GM12875 (cell line): ENCODE measurements at regions not wholly inside any gene's neighbourhood (a gene's known extent, or its start where the extent isn't known, plus 50 kb on each side); places are given as distances from the start of the nearest gene placed in this dataset.

Experiments
- H3K4me3 ChIP-seq: one replicate; pipeline ENCODE4 v1.5.1; 2011; ENCODE audit warnings: low read depth, low read length, control low read depth
- TF ChIP-seq, protein P1 (sequence below): IDR thresholded peaks from 2 replicates; pipeline ENCODE4 v1.5.1; 2011; ENCODE audit warnings: low read depth, mild to moderate bottlenecking, control low read depth, inconsistent platforms, low read length, moderate library complexity, borderline replicate concordance; ENCODE audit not compliant: insufficient read depth

- H3K4me3 ChIP-seq: no peak overlapping the region
- TF ChIP-seq, protein P1, sequence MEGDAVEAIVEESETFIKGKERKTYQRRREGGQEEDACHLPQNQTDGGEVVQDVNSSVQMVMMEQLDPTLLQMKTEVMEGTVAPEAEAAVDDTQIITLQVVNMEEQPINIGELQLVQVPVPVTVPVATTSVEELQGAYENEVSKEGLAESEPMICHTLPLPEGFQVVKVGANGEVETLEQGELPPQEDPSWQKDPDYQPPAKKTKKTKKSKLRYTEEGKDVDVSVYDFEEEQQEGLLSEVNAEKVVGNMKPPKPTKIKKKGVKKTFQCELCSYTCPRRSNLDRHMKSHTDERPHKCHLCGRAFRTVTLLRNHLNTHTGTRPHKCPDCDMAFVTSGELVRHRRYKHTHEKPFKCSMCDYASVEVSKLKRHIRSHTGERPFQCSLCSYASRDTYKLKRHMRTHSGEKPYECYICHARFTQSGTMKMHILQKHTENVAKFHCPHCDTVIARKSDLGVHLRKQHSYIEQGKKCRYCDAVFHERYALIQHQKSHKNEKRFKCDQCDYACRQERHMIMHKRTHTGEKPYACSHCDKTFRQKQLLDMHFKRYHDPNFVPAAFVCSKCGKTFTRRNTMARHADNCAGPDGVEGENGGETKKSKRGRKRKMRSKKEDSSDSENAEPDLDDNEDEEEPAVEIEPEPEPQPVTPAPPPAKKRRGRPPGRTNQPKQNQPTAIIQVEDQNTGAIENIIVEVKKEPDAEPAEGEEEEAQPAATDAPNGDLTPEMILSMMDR: no peak
Measured at GRCh38 chr20:39397646-39398045, 435.5 kb downstream of the DHX35 start.

- no peak overlapping the region for H3K4me3 ChIP-seq
- TF ChIP-seq, protein P1: no peak
Measured at GRCh38 chr20:39395478-39396291, 433.5 kb downstream of the DHX35 start.

- H3K4me3 ChIP-seq: no peak overlapping the region
- TF ChIP-seq, protein P1: no peak
Measured at GRCh38 chr20:39394461-39394860, 432.3 kb downstream of the DHX35 start.

DNA sequence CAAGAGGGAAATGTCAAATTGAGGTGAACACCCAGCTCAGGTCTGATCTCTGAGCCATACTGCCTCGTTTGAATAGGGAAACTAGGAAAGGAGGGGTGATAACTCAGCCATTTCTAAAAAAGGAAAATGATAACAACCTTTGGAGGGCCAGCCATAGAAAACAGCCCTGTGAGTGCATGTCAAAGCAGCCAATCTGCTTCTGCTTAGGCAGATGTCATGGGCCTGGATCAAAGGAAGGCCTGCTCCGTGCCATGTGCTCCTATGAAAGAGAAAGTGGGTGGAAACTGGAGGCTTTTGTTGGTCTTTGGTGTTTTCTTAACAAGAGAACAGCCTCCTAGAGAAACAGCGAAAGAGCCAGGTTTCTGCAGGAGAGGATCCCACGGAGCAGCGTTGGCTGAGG lies 428.0 kb downstream of the DHX35 start:
- TF ChIP-seq, protein P1: no peak
- H3K4me3 ChIP-seq: no peak overlapping the region

DNA sequence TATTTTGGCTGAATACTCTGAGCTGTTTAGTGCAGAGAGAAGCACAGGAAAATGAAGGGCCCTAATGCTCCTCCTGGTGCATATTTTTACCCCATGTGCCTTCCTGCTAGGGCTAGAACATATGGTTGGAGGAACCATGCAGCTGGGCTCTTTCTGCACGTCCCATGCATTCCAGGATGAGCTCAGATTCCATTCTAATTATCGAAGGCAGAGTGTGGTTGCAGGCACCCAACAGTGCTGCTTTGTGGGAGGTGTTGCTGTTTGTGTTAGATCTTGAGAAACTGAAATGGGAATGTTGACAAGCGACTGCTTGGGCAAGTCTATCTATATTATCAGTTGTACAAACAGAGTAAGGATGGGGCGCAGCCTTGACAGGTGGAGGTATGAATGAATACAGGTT lies 419.5 kb downstream of the DHX35 start:
- H3K4me3 ChIP-seq: no peak overlapping the region
- TF ChIP-seq, protein P1: no peak

DNA sequence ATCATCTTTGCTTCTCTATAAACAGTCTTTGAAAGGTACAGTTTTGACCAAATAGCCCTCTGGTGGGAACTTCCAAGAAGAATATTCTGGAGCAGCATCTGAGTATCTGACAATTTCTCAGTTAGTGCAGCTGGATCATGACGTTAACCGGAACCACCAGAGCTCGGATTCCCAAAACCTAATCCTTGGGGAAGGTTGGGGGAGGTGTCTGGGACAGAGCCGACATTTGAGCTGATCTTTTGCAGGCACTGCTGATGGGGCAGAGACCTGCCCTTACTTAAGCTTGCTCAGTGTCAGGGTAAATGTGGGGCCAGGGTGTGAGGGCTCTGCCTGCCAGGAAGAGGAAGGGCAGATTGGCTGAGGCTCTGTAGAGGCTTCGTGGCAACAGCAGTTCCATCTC lies 416.6 kb downstream of the DHX35 start:
- H3K4me3 ChIP-seq: no peak overlapping the region
- TF ChIP-seq, protein P1: no peak

GRCh38 chr20:39376788-39377187 lies 414.6 kb downstream of the DHX35 start:
- TF ChIP-seq, protein P1: no peak
- H3K4me3 ChIP-seq: no peak overlapping the region
